H1 (cell line): ENCODE measurements at regions not wholly inside any gene's neighbourhood (a gene's known extent, or its start where the extent isn't known, plus 50 kb on each side); places are given as distances from the start of the nearest gene placed in this dataset.

ENCODE experiments used
- CTCF ChIA-PET: fragments of 300-600 bp; sonication (Branson Sonifier 250); formaldehyde crosslinking; loops from one replicate; lab custom pipeline; 2021; ENCODE audit not compliant: partially characterized antibody; lab: Charles Lee
- POLR2A ChIA-PET: fragments of 300-600 bp; sonication (Branson Sonifier 250); formaldehyde crosslinking; loops from one replicate; lab custom pipeline; 2021; ENCODE audit warnings: inconsistent platforms; ENCODE audit not compliant: partially characterized antibody; lab: Charles Lee
- DNase-seq, 2 experiments: peaks; one replicate each; pipeline versions ENCODE4 v3.0.0 to v3.0.0-alpha.2; 2010 to 2022; ENCODE audit warnings: low spot score in 2 of 2, low read depth in 1 of 2, mixed read lengths in 1 of 2
- FAIRE-seq: peaks from 2 replicates; lab custom pipeline; 2011; peaks lifted over from hg19 to GRCh38; lab: Jason Lieb, UNC
- H2AFZ ChIP-seq: 2 replicates; pipeline ENCODE4 v1.8.1; 2012; ENCODE audit warnings: low read length, inconsistent platforms
- H2AK5ac ChIP-seq: 2 replicates; pipeline ENCODE4 v1.6.1; 2013; ENCODE audit warnings: low read depth, low read length
- H2BK120ac ChIP-seq: replicated peaks from 2 replicates; pipeline ENCODE3; 2013; ENCODE audit warnings: low read depth, low read length, inconsistent platforms
- H2BK12ac ChIP-seq: 2 replicates; pipeline ENCODE4 v1.6.1; 2013; ENCODE audit warnings: low read depth, low read length
- H2BK15ac ChIP-seq: 2 replicates; pipeline ENCODE4 v1.6.1; 2013; ENCODE audit warnings: low read length
- H2BK20ac ChIP-seq: 2 replicates; pipeline ENCODE4 v1.6.1; 2013; ENCODE audit warnings: low read length
- H2BK5ac ChIP-seq: 2 replicates; pipeline ENCODE4 v1.6.1; 2013; ENCODE audit warnings: low read depth, low read length
- H3K14ac ChIP-seq: 2 replicates; pipeline ENCODE4 v1.6.1; 2013; ENCODE audit warnings: inconsistent platforms; ENCODE audit not compliant: insufficient read length
- H3K18ac ChIP-seq: 2 replicates; pipeline ENCODE4 v1.6.1; 2013; ENCODE audit warnings: low read length; ENCODE audit errors: extremely low read depth
- H3K23ac ChIP-seq: 2 replicates; pipeline ENCODE4 v1.6.1; 2013; ENCODE audit warnings: inconsistent platforms; ENCODE audit not compliant: insufficient read length
- H3K23me2 ChIP-seq: 2 replicates; pipeline ENCODE4 v1.6.1; 2013; ENCODE audit warnings: low read depth, low read length
- H3K27ac ChIP-seq: 2 replicates; pipeline ENCODE4 v1.6.1; 2011; ENCODE audit warnings: low read depth, low read length, inconsistent platforms
- H3K27me3 ChIP-seq, 4 experiments: replicated peaks in 1 of 4; 1 replicate in 1 of 4; 2 replicates in 3 of 4; pipeline versions ENCODE4 v1.6.1 to v1.8.1; 2011 to 2013; ENCODE audit warnings: low read length in 3 of 4, mild to moderate bottlenecking in 3 of 4, inconsistent platforms in 2 of 4, mixed read lengths in 2 of 4, moderate library complexity in 1 of 4; ENCODE audit not compliant: control insufficient read depth in 3 of 4, insufficient read depth in 3 of 4; ENCODE audit errors: extremely low read depth in 1 of 4
- H3K36me3 ChIP-seq, 4 experiments: 2 replicates each; pipeline versions ENCODE4 v1.6.1 to v1.8.1; 2011 to 2013; ENCODE audit warnings: mild to moderate bottlenecking in 4 of 4, low read length in 3 of 4, moderate library complexity in 2 of 4, control low read depth in 1 of 4, inconsistent platforms in 1 of 4; ENCODE audit not compliant: insufficient read depth in 4 of 4, control insufficient read depth in 2 of 4
- H3K4ac ChIP-seq: replicated peaks from 2 replicates; pipeline ENCODE3; 2013; ENCODE audit warnings: low read length, low read depth, mixed read lengths, inconsistent platforms; ENCODE audit not compliant: insufficient read length
- H3K4me1 ChIP-seq, 4 experiments: replicated peaks in 1 of 4; 1 replicate in 1 of 4; 2 replicates in 3 of 4; pipeline versions ENCODE4 v1.6.1 to v1.8.1; 2011 to 2013; ENCODE audit warnings: low read length in 3 of 4, inconsistent platforms in 2 of 4, mixed read lengths in 1 of 4; ENCODE audit not compliant: insufficient read depth in 4 of 4, control insufficient read depth in 3 of 4
- H3K4me2 ChIP-seq, 2 experiments: 2 replicates each; pipeline versions ENCODE4 v1.6.1 to v1.8.1; 2011 to 2013; ENCODE audit warnings: low read depth in 2 of 2, low read length in 2 of 2, control low read depth in 1 of 2, inconsistent platforms in 1 of 2, mild to moderate bottlenecking in 1 of 2; ENCODE audit not compliant: insufficient read depth in 1 of 2
- H3K4me3 ChIP-seq, 4 experiments: fragments of 200-600, 300-600 bp in 1 of 4; sonication (generic), shearing (Covaris generic), sonication (Bioruptor Twin) in 1 of 4; 2 replicates each; pipeline versions ENCODE4 v1.5.1 to v1.8.1; 2011 to 2016; ENCODE audit warnings: low read length in 4 of 4, low read depth in 3 of 4, control low read depth in 2 of 4, inconsistent platforms in 2 of 4, mild to moderate bottlenecking in 2 of 4, mixed read lengths in 1 of 4, moderate library complexity in 1 of 4; ENCODE audit not compliant: insufficient read depth in 2 of 4; ENCODE audit errors: extremely low read depth in 1 of 4
- H3K56ac ChIP-seq: replicated peaks from 2 replicates; pipeline ENCODE3; 2013; ENCODE audit warnings: low read depth, mild to moderate bottlenecking, mixed read lengths, low read length, inconsistent platforms; ENCODE audit not compliant: insufficient read length
- H3K79me1 ChIP-seq: 2 replicates; pipeline ENCODE4 v1.6.1; 2013; ENCODE audit warnings: low read depth, low read length, control low read depth
- H3K79me2 ChIP-seq, 2 experiments: 2 replicates each; pipeline versions ENCODE4 v1.6.1 to v1.8.1; 2012 to 2013; ENCODE audit warnings: low read length in 2 of 2, mild to moderate bottlenecking in 2 of 2, inconsistent platforms in 1 of 2; ENCODE audit not compliant: insufficient read depth in 2 of 2, control insufficient read depth in 1 of 2
- H3K9ac ChIP-seq, 4 experiments: replicated peaks in 1 of 4; 1 replicate in 1 of 4; 2 replicates in 3 of 4; pipeline versions ENCODE4 v1.6.1 to v1.8.1; 2011 to 2013; ENCODE audit warnings: low read depth in 3 of 4, low read length in 3 of 4, control low read depth in 2 of 4, mild to moderate bottlenecking in 2 of 4, moderate library complexity in 2 of 4, inconsistent platforms in 1 of 4; ENCODE audit errors: extremely low read depth in 1 of 4
- H3K9me3 ChIP-seq, 2 experiments: 2 replicates each; pipeline versions ENCODE4 v1.6.1 to v1.8.1; 2012 to 2013; ENCODE audit warnings: mild to moderate bottlenecking in 2 of 2, moderate library complexity in 2 of 2, control low read depth in 1 of 2, inconsistent platforms in 1 of 2, low read depth in 1 of 2, low read length in 1 of 2, mixed read lengths in 1 of 2; ENCODE audit not compliant: insufficient read depth in 2 of 2
- H4K20me1 ChIP-seq, 2 experiments: replicated peaks in 1 of 2; 2 replicates each; pipeline versions ENCODE3 to v1.8.1; 2011 to 2013; ENCODE audit warnings: inconsistent platforms in 2 of 2, low read length in 2 of 2, mild to moderate bottlenecking in 1 of 2; ENCODE audit not compliant: insufficient read depth in 2 of 2, control insufficient read depth in 1 of 2
- H4K5ac ChIP-seq: 2 replicates; pipeline ENCODE4 v1.6.1; 2013; ENCODE audit warnings: low read length, low read depth, mixed read lengths, inconsistent platforms; ENCODE audit not compliant: insufficient read length
- H4K8ac ChIP-seq: 2 replicates; pipeline ENCODE4 v1.8.0; 2013; ENCODE audit warnings: mild to moderate bottlenecking, moderate library complexity, low read length, inconsistent platforms; ENCODE audit not compliant: insufficient read depth; ENCODE audit errors: extremely low read depth
- H4K91ac ChIP-seq: replicated peaks from 2 replicates; pipeline ENCODE3; 2013; ENCODE audit warnings: low read length, mixed read lengths, inconsistent platforms; ENCODE audit not compliant: insufficient read length
- ASH2L ChIP-seq: fragments of 200-600, 300-600 bp; sonication (generic); IDR thresholded peaks from one replicate; pipeline ENCODE4 v1.7.1; 2017; ENCODE audit warnings: low read length
- BRCA1 ChIP-seq: IDR thresholded peaks from 2 replicates; pipeline ENCODE4 v1.6.1; 2012; ENCODE audit warnings: low read depth, low read length, improper control_type of control experiment
- CBX5 ChIP-seq: fragments of 300-800, 300-1000 bp; sonication (generic); IDR thresholded peaks from 2 replicates; pipeline ENCODE4 v1.7.1; 2016; ENCODE audit warnings: antibody characterized with exemption, low read length, low read depth
- FOSL1 ChIP-seq: IDR thresholded peaks from 2 replicates; pipeline ENCODE4 v1.6.1; 2011; ENCODE audit warnings: mild to moderate bottlenecking, low read depth, low read length, moderate library complexity; ENCODE audit not compliant: insufficient read depth
- HDAC2 ChIP-seq, 2 experiments: fragments of 300-600 bp in 1 of 2; sonication (generic) in 1 of 2; IDR thresholded peaks; 2 replicates each; pipeline ENCODE4 v1.6.1; 2011 to 2012; ENCODE audit warnings: low read depth in 2 of 2, low read length in 2 of 2, mild to moderate bottlenecking in 2 of 2, moderate library complexity in 2 of 2, borderline replicate concordance in 1 of 2, inconsistent platforms in 1 of 2
- JUND ChIP-seq: IDR thresholded peaks from 2 replicates; pipeline ENCODE4 v1.6.1; 2011; ENCODE audit warnings: mild to moderate bottlenecking, improper control_type of control experiment, low read length
- KDM4A ChIP-seq: IDR thresholded peaks from one replicate; pipeline ENCODE4 v1.7.1; 2012; ENCODE audit warnings: low read depth, mild to moderate bottlenecking, moderate library complexity, low read length, inconsistent platforms; ENCODE audit not compliant: severe bottlenecking
- KDM5A ChIP-seq: fragments of 200-600 bp; IDR thresholded peaks from 2 replicates; pipeline ENCODE4 v1.7.1; 2012; ENCODE audit warnings: mild to moderate bottlenecking, low read length, inconsistent platforms, mixed read lengths
- NRF1 ChIP-seq: IDR thresholded peaks from 2 replicates; pipeline ENCODE4 v1.6.1; 2011; ENCODE audit warnings: mild to moderate bottlenecking, low read depth, low read length, improper control_type of control experiment
- POLR2A ChIP-seq, 2 experiments: IDR thresholded peaks; 1 replicate in 1 of 2; 2 replicates in 1 of 2; pipeline ENCODE4 v1.6.1; 2011; ENCODE audit warnings: low read depth in 2 of 2, low read length in 2 of 2, mild to moderate bottlenecking in 2 of 2; ENCODE audit errors: control extremely low read depth in 1 of 2
- RAD21 ChIP-seq, 2 experiments: IDR thresholded peaks in 1 of 2; conservative IDR thresholded peaks in 1 of 2; 2 replicates each; pipeline ENCODE4 v1.6.1; 2011; ENCODE audit warnings: low read depth in 2 of 2, low read length in 2 of 2, improper control_type of control experiment in 1 of 2, inconsistent platforms in 1 of 2, mild to moderate bottlenecking in 1 of 2, moderate library complexity in 1 of 2
- RXRA ChIP-seq: IDR thresholded peaks from 2 replicates; pipeline ENCODE4 v1.6.1; 2011; ENCODE audit warnings: low read depth, mild to moderate bottlenecking, low read length, moderate library complexity; ENCODE audit not compliant: insufficient read depth
- SAP30 ChIP-seq: fragments of 300-600 bp; sonication (generic); IDR thresholded peaks from 2 replicates; pipeline ENCODE4 v1.7.1; 2012; ENCODE audit warnings: low read length, moderate library complexity, mild to moderate bottlenecking, inconsistent platforms; ENCODE audit not compliant: insufficient read depth, insufficient replicate concordance
- TEAD4 ChIP-seq: IDR thresholded peaks from 2 replicates; pipeline ENCODE4 v1.6.1; 2012; ENCODE audit warnings: low read depth, low read length, inconsistent platforms, mixed read lengths
- ZNF274 ChIP-seq: IDR thresholded peaks from 2 replicates; pipeline ENCODE4 v1.7.0; 2012; ENCODE audit warnings: low read length, borderline replicate concordance; ENCODE audit errors: extremely low read depth
- WGBS, 2 experiments: shearing (Covaris generic) in 1 of 2; methylation state at CpG; one replicate each; pipeline versions ENCODE4 v1.1.6 to v1.1.7; 2013 to 2015; ENCODE audit warnings: low lambda C conversion rate in 2 of 2, mixed read lengths in 2 of 2, inconsistent platforms in 1 of 2, low coverage in 1 of 2, missing lambda C conversion rate in 1 of 2; ENCODE audit not compliant: insufficient replicate concordance in 2 of 2, insufficient coverage in 1 of 2, insufficient read length in 1 of 2; ENCODE audit errors: extremely low coverage in 1 of 2, missing lambda C conversion rate in 1 of 2; 5-methylcytosine and 5-hydroxymethylcytosine counted together

DNA sequence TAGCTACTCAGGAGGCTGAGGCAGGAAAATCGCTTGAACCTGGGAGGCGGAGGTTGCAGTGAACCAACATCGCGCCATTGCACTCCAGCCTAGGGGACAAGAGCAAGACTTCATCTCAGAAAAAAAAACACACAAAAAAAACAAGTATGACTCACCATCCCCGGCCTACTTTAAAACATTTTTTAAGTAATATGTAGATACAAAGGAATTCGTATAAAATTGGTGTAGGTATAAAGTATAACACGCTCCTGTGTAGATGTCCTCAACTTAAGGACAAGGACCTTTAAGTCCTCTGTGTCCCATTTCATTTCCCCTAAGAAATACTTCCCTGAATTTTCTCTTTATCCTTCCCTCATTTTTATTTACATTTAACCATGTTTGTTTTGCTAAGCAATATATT lies 73.4 kb upstream of the PKN2 start:
- Histone ChIP-seq H4K91ac (no peak overlapping the region), H3K23ac (no peak overlapping the region), H3K9me3 (no peaks in the 10 kb centered on the region), H3K4me3 (no peak overlapping the region), H3K27me3 (no peaks in the 10 kb centered on the region), H3K4ac (no peak overlapping the region), H3K14ac (no peak overlapping the region), H4K8ac (no peak overlapping the region), H2AK5ac (no peak overlapping the region), H3K79me1 (no peaks in the 10 kb centered on the region), H3K56ac (no peak overlapping the region), H2BK20ac (no peak overlapping the region), H3K9ac (no peak overlapping the region), H3K27ac (no peak overlapping the region), H3K4me2 (no peak overlapping the region), H3K36me3 (no peaks in the 10 kb centered on the region), H2BK12ac (no peak overlapping the region), H4K5ac (no peak overlapping the region), H3K4me1 (no peaks in the 10 kb centered on the region), H2BK15ac (no peak overlapping the region), H3K18ac (no peak overlapping the region), H3K23me2 (no peaks in the 10 kb centered on the region), H2BK120ac (no peak overlapping the region), H4K20me1 (no peaks in the 10 kb centered on the region), H2AFZ (no peak overlapping the region), H2BK5ac (no peak overlapping the region), H3K79me2 (no peaks in the 10 kb centered on the region)
- FAIRE-seq (no peak), DNase-seq (no peak)
- WGBS, 2 experiments, result 96% methylated on average over 7 of the region's 7 CpGs; no CpG with 5 or more reads in 1 of the 2 experiments
- CTCF ChIA-PET, result interaction anchor here (0.9 kb wide), 1 partner anchor 61 kb away, joined by 3 read pairs; no protein-coding TSS in a partner anchor
- POLR2A ChIA-PET, result no interaction called here
- TF ChIP-seq RXRA, result no peak
- TF ChIP-seq ZNF274, result no peak
- no peak for TF ChIP-seq JUND
- no peak for TF ChIP-seq CBX5
- no peak for TF ChIP-seq SAP30
- TF ChIP-seq RAD21 (IDR thresholded peaks at IDR 0.05 in 1 of 2, conservative IDR thresholded peaks at IDR 0.05 in 1 of 2; ENCODE audit: low read depth in 2 of 2, low read length in 2 of 2), result no peak
- no peak for TF ChIP-seq NRF1
- no peak for TF ChIP-seq HDAC2 (IDR thresholded peaks at IDR 0.05; ENCODE audit: borderline replicate concordance in 1 of 2, low read depth in 2 of 2, low read length in 2 of 2)
- TF ChIP-seq ASH2L, result no peak
- no peak for TF ChIP-seq FOSL1
- no peak for TF ChIP-seq BRCA1
- no peak for TF ChIP-seq KDM4A
- TF ChIP-seq POLR2A (IDR thresholded peaks at IDR 0.05; ENCODE audit: control extremely low read depth in 1 of 2, low read depth in 2 of 2, low read length in 2 of 2), result no peak
- TF ChIP-seq KDM5A, result no peak
- TF ChIP-seq TEAD4, result no peak
